Adrenal gland (tissue), 5 donors: ENCODE measurements at regions not wholly inside any gene's neighbourhood (a gene's known extent, or its start where the extent isn't known, plus 50 kb on each side); places are given as distances from the start of the nearest gene placed in this dataset.

ENCODE experiments used
- POLR2A ChIP-seq, 2 donors: fragments of 450-650 bp; IDR thresholded peaks; one replicate each; pipeline ENCODE4 v1.6.1; 2017; ENCODE audit warnings: antibody characterized with exemption in 2 of 2, mild to moderate bottlenecking in 2 of 2, moderate library complexity in 1 of 2
- TF ChIP-seq, protein P1 (sequence below), 6 experiments: fragments of 450-650 bp in 4 of 6; fragments of 200-600 bp in 2 of 6; sonication (generic) in 1 of 6; IDR thresholded peaks; 1 replicate in 5 of 6; 2 replicates in 1 of 6; pipeline versions ENCODE4 v1.5.1 to v1.8.0; 2016 to 2021; ENCODE audit warnings: antibody characterized with exemption in 6 of 6, mild to moderate bottlenecking in 2 of 6, moderate library complexity in 1 of 6
- donor health status: DM: no; HTN: no; CAD: no.

DNA sequence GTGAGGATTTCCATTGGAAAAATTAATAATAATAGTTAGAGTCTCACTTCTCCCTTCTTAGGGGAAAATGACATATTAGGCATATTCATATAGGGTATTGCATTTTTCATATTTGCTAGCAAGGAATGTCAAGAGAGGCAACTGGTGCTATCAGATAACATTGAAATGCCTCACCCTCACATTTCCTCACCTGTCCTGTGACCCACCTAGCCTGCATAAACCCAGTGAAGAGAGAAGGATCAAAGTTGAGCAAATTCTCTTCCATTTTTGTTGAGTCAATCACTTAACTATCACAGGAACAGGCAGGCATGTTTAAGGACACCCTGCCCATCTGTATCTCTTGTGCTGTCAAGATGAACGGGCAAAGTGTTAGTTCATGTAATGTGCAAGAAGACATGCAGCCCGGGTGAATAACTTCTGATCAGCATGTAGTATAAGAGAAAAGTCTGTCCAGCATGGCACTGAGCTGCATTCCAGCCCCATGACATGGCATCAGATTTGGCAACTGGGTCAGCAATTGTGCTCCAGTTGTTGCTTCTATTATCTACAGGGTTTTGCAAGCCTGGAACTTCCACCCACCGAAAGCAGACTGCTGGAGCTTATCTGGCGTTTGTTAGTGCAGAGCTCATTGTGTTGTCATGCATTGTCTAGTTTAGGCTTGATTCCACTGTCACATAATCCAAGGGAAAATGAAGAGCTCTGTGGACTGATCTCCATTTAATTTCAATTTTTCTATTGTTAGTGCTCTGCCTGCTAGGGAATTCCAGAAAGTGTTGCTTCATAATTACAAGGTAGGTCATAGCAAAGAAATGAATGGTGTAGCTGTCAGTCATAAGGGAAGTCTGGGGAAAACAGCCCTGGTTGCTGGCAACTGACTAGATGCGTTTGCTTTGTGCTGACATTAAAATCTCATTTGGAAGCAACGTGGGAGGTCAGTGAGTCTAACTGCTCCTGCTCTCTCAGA is 138.4 kb upstream of the TNFAIP3 start:
- TF ChIP-seq, protein P1, sequence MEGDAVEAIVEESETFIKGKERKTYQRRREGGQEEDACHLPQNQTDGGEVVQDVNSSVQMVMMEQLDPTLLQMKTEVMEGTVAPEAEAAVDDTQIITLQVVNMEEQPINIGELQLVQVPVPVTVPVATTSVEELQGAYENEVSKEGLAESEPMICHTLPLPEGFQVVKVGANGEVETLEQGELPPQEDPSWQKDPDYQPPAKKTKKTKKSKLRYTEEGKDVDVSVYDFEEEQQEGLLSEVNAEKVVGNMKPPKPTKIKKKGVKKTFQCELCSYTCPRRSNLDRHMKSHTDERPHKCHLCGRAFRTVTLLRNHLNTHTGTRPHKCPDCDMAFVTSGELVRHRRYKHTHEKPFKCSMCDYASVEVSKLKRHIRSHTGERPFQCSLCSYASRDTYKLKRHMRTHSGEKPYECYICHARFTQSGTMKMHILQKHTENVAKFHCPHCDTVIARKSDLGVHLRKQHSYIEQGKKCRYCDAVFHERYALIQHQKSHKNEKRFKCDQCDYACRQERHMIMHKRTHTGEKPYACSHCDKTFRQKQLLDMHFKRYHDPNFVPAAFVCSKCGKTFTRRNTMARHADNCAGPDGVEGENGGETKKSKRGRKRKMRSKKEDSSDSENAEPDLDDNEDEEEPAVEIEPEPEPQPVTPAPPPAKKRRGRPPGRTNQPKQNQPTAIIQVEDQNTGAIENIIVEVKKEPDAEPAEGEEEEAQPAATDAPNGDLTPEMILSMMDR (IDR thresholded peaks at IDR 0.05) = no peak
- no peak for TF ChIP-seq POLR2A (IDR thresholded peaks at IDR 0.05)
